ENCODE measurements at regions not wholly inside any gene's neighbourhood (a gene's known extent, or its start where the extent isn't known, plus 50 kb on each side); places are given as distances from the start of the nearest gene placed in this dataset.
"Not testable (repeated sequence)": the region's sequence is repeated elsewhere in the genome, so short reads cannot be mapped to it uniquely, and the experiment has no call there.

DNA sequence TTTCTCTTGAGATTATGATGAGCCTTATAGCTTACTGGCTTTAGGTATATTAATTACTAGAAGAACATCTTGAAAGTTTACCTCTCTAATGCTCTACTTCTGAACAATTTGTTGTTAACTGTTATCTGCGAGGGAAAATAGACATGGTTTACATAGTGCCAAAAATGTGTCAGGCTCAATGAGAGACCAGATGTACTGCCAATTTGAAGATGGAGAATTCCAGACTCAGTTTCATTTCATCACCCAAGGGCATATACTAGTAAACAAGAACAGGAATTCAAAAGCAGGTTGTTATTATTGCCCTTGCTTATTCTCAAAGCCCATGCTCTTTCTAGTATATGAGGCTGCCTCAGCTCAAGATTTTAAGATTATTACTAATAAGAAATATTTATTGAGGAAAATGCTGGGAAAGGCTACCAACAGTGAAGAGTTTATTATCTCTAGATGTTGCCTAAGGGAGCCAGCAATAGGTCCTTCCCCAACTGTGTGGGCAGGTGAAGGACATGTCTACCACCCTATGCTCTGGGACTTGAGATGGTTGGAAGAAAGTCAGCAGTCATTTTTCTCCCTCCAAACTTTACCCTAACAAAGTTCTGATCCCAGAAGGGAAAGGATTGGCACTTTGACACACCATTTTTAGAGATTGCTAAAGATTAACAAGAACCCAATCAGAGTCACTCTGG lies 792.7 kb downstream of the METTL4 start:
- WGBS = 97% methylated on average over 1 of the region's 1 CpG
- no peak for DNase-seq (ENCODE audit: low read depth in 6 of 9, low spot score in 9 of 9)
- H3K4me3 ChIP-seq (ENCODE audit: low read length in 2 of 2) = no peak overlapping the region
- no peaks in the 10 kb centered on the region for H3K36me3 ChIP-seq (ENCODE audit: control insufficient read depth in 2 of 2, insufficient read depth in 2 of 2, low read length in 1 of 2)
- no peaks in the 10 kb centered on the region for H3K9me3 ChIP-seq (ENCODE audit: control insufficient read depth in 2 of 2, insufficient read depth in 1 of 2, low read length in 1 of 2)
- no peaks in the 10 kb centered on the region for H3K27me3 ChIP-seq (ENCODE audit: control insufficient read depth in 2 of 2, insufficient read depth in 1 of 2, low read length in 1 of 2)
- H3K27ac ChIP-seq (ENCODE audit: low read depth in 1 of 2, low read length in 1 of 2) = no peak overlapping the region
- no peaks in the 10 kb centered on the region for H3K4me1 ChIP-seq (ENCODE audit: control insufficient read depth in 2 of 2, insufficient read depth in 2 of 2, low read length in 2 of 2)

DNA sequence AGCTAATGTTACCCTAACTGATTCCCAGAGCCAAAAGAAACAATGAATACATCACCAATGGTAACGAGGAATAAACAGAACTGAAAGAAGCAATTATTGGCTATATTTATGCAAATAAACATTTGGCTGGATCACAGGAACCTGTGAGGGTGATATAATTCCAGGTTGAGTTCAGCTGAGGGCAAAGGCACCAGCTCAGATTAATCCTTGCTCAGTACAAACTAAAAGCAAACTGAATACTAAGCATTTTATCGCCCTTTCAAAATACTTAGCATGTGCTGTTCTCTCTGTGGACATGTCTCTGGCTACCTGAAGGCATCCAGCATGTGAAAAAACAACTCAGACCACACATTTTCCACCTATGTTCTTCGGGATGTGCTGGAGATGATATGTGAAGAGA lies 791.7 kb downstream of the METTL4 start:
- no peak for DNase-seq (ENCODE audit: low read depth in 6 of 9, low spot score in 9 of 9)
- Histone ChIP-seq H3K9me3 (ENCODE audit: control insufficient read depth in 2 of 2, insufficient read depth in 1 of 2, low read length in 1 of 2) (peaks cover 0 to 4% of the 10 kb centered on the region in 2 donors), H3K27ac (ENCODE audit: low read depth in 1 of 2, low read length in 1 of 2) (no peak overlapping the region), H3K27me3 (ENCODE audit: control insufficient read depth in 2 of 2, insufficient read depth in 1 of 2, low read length in 1 of 2) (no peaks in the 10 kb centered on the region), H3K4me1 (ENCODE audit: control insufficient read depth in 2 of 2, insufficient read depth in 2 of 2, low read length in 2 of 2) (no peaks in the 10 kb centered on the region), H3K4me3 (ENCODE audit: low read length in 2 of 2) (no peak overlapping the region), H3K36me3 (ENCODE audit: control insufficient read depth in 2 of 2, insufficient read depth in 2 of 2, low read length in 1 of 2) (no peaks in the 10 kb centered on the region)
- WGBS = 87% methylated on average over 3 of the region's 3 CpGs

DNA sequence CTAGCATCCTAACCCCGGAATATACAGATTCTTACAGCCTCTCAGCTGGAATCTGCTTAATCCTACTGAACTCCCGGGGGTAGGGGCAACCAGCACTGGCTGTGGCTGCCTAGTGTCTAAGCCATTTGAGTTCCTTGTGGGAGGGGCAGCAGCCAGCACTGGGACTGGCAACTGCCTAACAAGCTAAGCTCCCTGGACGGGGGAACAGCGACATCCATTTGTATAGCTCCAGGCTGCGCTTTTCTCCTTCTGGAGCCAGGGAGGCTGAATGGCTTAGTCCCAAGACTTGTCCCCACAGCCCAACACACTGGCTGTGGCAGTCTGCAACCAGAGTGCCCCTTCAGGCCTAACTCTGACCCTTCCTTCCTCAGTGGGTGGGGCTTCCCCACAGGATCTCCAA lies 787.2 kb downstream of the METTL4 start:
- WGBS = 84% methylated on average over 5 of the region's 5 CpGs
- Histone ChIP-seq H3K4me1 (ENCODE audit: control insufficient read depth in 2 of 2, insufficient read depth in 2 of 2, low read length in 2 of 2) (no peaks in the 10 kb centered on the region), H3K27ac (ENCODE audit: low read depth in 1 of 2, low read length in 1 of 2) (no peak overlapping the region), H3K4me3 (ENCODE audit: low read length in 2 of 2) (no peak overlapping the region), H3K36me3 (ENCODE audit: control insufficient read depth in 2 of 2, insufficient read depth in 2 of 2, low read length in 1 of 2) (no peaks in the 10 kb centered on the region), H3K27me3 (ENCODE audit: control insufficient read depth in 2 of 2, insufficient read depth in 1 of 2, low read length in 1 of 2) (no peaks in the 10 kb centered on the region), H3K9me3 (ENCODE audit: control insufficient read depth in 2 of 2, insufficient read depth in 1 of 2, low read length in 1 of 2) (peaks cover 0 to 4% of the 10 kb centered on the region in 2 donors)
- DNase-seq (ENCODE audit: low read depth in 6 of 9, low spot score in 9 of 9) = no peak

DNA sequence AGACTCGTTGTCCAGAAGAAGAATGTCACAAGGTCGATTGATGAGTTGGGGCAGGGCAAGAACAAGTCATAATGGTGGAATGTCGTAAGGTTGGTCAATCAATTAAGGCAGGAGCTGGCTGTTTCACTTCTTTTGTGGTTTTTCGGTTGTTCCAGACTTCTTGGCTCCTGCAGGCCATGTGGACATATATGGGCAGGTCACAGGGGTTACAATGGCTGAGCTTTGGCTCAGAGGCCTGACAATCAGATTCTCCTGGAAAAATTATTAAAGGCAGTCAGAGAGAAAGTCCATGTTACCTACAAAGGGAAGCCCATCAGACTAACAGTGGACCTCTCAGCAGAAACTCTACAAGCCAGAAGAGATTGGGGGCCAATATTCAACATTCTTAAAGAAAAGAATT lies 785.3 kb downstream of the METTL4 start:
- WGBS = 90% methylated on average over 4 of the region's 4 CpGs
- not testable (repeated sequence) for H3K9me3 ChIP-seq (ENCODE audit: control insufficient read depth in 2 of 2, insufficient read depth in 1 of 2, low read length in 1 of 2); H3K27ac ChIP-seq (ENCODE audit: low read depth in 1 of 2, low read length in 1 of 2); H3K27me3 ChIP-seq (ENCODE audit: control insufficient read depth in 2 of 2, insufficient read depth in 1 of 2, low read length in 1 of 2); H3K4me3 ChIP-seq (ENCODE audit: low read length in 2 of 2); DNase-seq (ENCODE audit: low read depth in 6 of 9, low spot score in 9 of 9); H3K36me3 ChIP-seq (ENCODE audit: control insufficient read depth in 2 of 2, insufficient read depth in 2 of 2, low read length in 1 of 2); H3K4me1 ChIP-seq (ENCODE audit: control insufficient read depth in 2 of 2, insufficient read depth in 2 of 2, low read length in 2 of 2)

DNA sequence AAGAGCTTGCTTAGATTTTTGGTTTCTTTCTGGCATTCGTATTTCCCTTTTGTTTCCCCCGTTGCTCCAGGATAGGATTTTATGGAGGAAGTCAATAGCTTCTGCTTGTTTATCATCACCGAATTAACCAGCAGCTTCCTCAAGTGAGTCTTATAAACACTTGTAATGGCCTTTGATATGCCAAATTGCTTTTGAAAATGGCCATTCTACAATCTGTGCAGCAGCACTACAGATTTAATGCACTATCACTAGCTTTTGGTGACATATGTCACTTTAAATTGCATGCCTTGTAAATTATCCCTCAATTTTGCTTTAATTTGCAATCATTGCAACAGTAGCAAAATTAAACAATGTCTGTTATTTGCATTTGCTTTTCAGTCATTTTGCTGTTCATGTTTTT lies 774.7 kb downstream of the METTL4 start:
- Histone ChIP-seq H3K27me3 (ENCODE audit: control insufficient read depth in 2 of 2, insufficient read depth in 1 of 2, low read length in 1 of 2) (no peaks in the 10 kb centered on the region), H3K4me1 (ENCODE audit: control insufficient read depth in 2 of 2, insufficient read depth in 2 of 2, low read length in 2 of 2) (no peaks in the 10 kb centered on the region), H3K4me3 (ENCODE audit: low read length in 2 of 2) (no peak overlapping the region), H3K36me3 (ENCODE audit: control insufficient read depth in 2 of 2, insufficient read depth in 2 of 2, low read length in 1 of 2) (no peaks in the 10 kb centered on the region), H3K9me3 (ENCODE audit: control insufficient read depth in 2 of 2, insufficient read depth in 1 of 2, low read length in 1 of 2) (no peaks in the 10 kb centered on the region), H3K27ac (ENCODE audit: low read depth in 1 of 2, low read length in 1 of 2) (no peak overlapping the region)
- 65% methylated on average over 3 of the region's 3 CpGs for WGBS
- DNase-seq (ENCODE audit: low read depth in 6 of 9, low spot score in 9 of 9) = no peak

DNA sequence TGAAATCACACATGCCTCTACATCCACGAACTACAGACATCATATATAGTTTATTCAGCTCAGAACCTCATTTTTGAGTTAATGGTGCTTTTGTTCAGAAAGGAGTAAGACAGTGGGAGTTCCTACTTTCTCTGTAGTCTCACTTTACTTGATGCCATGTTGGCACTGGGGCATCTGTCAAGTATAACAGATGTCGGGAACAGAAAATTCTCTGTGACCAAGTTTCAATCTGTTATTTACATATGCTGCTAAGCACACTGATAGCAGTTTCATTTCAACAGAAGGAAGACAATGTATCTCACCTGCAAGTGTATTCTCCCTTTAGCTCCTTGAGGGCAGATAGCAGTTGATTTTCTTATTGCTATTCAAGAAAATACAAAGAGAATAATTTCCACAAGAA lies 774.1 kb downstream of the METTL4 start:
- Histone ChIP-seq H3K4me3 (ENCODE audit: low read length in 2 of 2) (no peak overlapping the region), H3K36me3 (ENCODE audit: control insufficient read depth in 2 of 2, insufficient read depth in 2 of 2, low read length in 1 of 2) (no peaks in the 10 kb centered on the region), H3K27ac (ENCODE audit: low read depth in 1 of 2, low read length in 1 of 2) (no peak overlapping the region), H3K9me3 (ENCODE audit: control insufficient read depth in 2 of 2, insufficient read depth in 1 of 2, low read length in 1 of 2) (no peaks in the 10 kb centered on the region), H3K4me1 (ENCODE audit: control insufficient read depth in 2 of 2, insufficient read depth in 2 of 2, low read length in 2 of 2) (no peaks in the 10 kb centered on the region), H3K27me3 (ENCODE audit: control insufficient read depth in 2 of 2, insufficient read depth in 1 of 2, low read length in 1 of 2) (no peaks in the 10 kb centered on the region)
- WGBS = 81% methylated on average over 2 of the region's 2 CpGs
- DNase-seq (ENCODE audit: low read depth in 6 of 9, low spot score in 9 of 9) = no peak

DNA sequence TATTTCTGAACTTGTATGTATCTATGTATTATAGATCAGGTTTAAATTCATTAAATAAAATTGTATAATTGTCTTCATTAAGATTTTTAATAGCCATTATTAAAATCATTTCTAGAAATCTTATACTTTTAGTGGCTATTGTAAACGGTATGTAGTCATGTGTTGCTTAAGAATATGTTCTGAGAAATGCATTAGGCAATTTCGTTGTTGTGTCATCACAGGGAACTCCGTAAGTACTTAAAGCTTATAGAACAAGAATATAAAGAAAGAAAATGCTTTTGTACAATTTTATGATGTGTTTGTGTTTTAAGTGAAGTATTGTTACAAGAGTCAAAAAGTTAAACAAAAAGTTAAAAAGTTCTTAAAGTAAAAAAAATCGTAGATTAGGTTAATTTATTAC lies 765.8 kb downstream of the METTL4 start:
- no peak overlapping the region for H3K4me3 ChIP-seq (ENCODE audit: low read length in 2 of 2)
- H3K36me3 ChIP-seq (ENCODE audit: control insufficient read depth in 2 of 2, insufficient read depth in 2 of 2, low read length in 1 of 2) = no peaks in the 10 kb centered on the region
- no peak overlapping the region for H3K27ac ChIP-seq (ENCODE audit: low read depth in 1 of 2, low read length in 1 of 2)
- H3K27me3 ChIP-seq (ENCODE audit: control insufficient read depth in 2 of 2, insufficient read depth in 1 of 2, low read length in 1 of 2) = no peaks in the 10 kb centered on the region
- no peaks in the 10 kb centered on the region for H3K4me1 ChIP-seq (ENCODE audit: control insufficient read depth in 2 of 2, insufficient read depth in 2 of 2, low read length in 2 of 2)
- no peak for DNase-seq (ENCODE audit: low read depth in 6 of 9, low spot score in 9 of 9)
- 93% methylated on average over 4 of the region's 4 CpGs for WGBS
- H3K9me3 ChIP-seq (ENCODE audit: control insufficient read depth in 2 of 2, insufficient read depth in 1 of 2, low read length in 1 of 2) = no peaks in the 10 kb centered on the region

DNA sequence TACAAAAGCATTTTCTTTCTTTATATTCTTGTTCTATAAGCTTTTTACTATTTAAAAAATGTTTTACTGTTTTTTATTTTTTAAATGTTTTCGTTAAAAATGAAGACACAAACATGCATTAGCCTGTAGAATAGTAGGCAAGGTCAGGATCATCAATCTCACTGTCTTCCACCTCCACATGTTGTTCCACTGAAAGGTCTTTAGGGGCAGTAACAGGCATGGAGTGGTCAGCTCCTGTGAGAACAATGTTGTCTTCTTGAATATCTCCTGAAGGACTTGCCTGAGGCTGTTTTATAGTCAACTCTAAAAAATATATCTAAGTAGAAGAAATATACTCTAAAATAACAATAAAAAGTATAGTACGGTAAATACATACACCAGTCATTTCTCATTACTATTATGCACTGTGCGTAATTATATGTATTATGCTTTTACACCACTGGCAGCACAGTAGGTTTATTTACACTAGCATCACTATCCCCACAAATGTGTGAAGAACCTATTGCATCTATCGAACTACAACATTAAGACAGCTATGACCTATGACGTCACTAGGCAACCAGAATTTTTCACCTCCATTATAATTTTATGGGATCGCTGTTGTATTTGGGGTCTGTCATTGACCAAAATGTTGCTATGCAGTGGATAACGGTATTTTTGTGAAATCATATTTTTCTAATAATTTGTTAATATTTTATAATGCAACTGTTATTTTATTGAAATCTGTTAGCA lies 764.3 kb downstream of the METTL4 start:
- Histone ChIP-seq H3K36me3 (ENCODE audit: control insufficient read depth in 2 of 2, insufficient read depth in 2 of 2, low read length in 1 of 2) (no peaks in the 10 kb centered on the region), H3K27ac (ENCODE audit: low read depth in 1 of 2, low read length in 1 of 2) (no peak overlapping the region), H3K4me3 (ENCODE audit: low read length in 2 of 2) (no peak overlapping the region), H3K9me3 (ENCODE audit: control insufficient read depth in 2 of 2, insufficient read depth in 1 of 2, low read length in 1 of 2) (no peaks in the 10 kb centered on the region), H3K4me1 (ENCODE audit: control insufficient read depth in 2 of 2, insufficient read depth in 2 of 2, low read length in 2 of 2) (no peaks in the 10 kb centered on the region), H3K27me3 (ENCODE audit: control insufficient read depth in 2 of 2, insufficient read depth in 1 of 2, low read length in 1 of 2) (no peaks in the 10 kb centered on the region)
- 86% methylated on average over 7 of the region's 7 CpGs for WGBS
- DNase-seq (ENCODE audit: low read depth in 6 of 9, low spot score in 9 of 9) = no peak

DNA sequence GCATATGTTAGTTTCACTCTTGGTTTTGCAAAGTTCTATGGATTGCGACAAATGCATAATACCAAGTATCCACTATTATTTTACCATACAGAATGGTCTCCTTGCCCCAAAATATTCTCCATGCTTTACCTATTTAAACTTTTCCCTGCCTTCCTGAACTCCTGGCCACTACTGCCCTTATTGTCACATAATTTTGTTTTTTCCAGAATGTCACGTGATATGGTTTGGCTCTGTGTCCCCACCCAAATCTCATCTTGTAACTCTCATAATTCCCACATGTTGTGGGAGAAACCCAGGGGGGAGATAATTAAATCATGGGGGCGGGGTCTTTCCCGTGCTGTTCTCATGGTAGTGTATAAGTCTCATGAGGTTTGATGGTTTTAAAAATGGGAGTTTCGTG lies 760.0 kb downstream of the METTL4 start:
- Histone ChIP-seq H3K27ac (ENCODE audit: low read depth in 1 of 2, low read length in 1 of 2) (no peak overlapping the region), H3K4me1 (ENCODE audit: control insufficient read depth in 2 of 2, insufficient read depth in 2 of 2, low read length in 2 of 2) (no peaks in the 10 kb centered on the region), H3K4me3 (ENCODE audit: low read length in 2 of 2) (no peak overlapping the region), H3K9me3 (ENCODE audit: control insufficient read depth in 2 of 2, insufficient read depth in 1 of 2, low read length in 1 of 2) (no peaks in the 10 kb centered on the region), H3K36me3 (ENCODE audit: control insufficient read depth in 2 of 2, insufficient read depth in 2 of 2, low read length in 1 of 2) (no peaks in the 10 kb centered on the region), H3K27me3 (ENCODE audit: control insufficient read depth in 2 of 2, insufficient read depth in 1 of 2, low read length in 1 of 2) (no peaks in the 10 kb centered on the region)
- DNase-seq (ENCODE audit: low read depth in 6 of 9, low spot score in 9 of 9) = no peak
- WGBS = 85% methylated on average over 5 of the region's 5 CpGs
